Peyer's patch (tissue), 4 donors: ENCODE measurements at regions not wholly inside any gene's neighbourhood (a gene's known extent, or its start where the extent isn't known, plus 50 kb on each side); places are given as distances from the start of the nearest gene placed in this dataset.
"Not testable (repeated sequence)": the region's sequence is repeated elsewhere in the genome, so short reads cannot be mapped to it uniquely, and the experiment has no call there.

ENCODE experiments used
- DNase-seq, 3 donors: peaks; one replicate each; pipeline ENCODE4 v3.0.0-alpha.2; 2017 to 2019
- H3K27ac ChIP-seq, 4 donors: fragments of 200-600 bp; sonication (generic); one replicate each; pipeline ENCODE4 v1.5.1; 2016 to 2019
- H3K27me3 ChIP-seq, 2 donors: fragments of 200-600 bp; sonication (generic); one replicate each; pipeline ENCODE4 v1.5.1; 2019
- H3K36me3 ChIP-seq, 3 donors: fragments of 200-600 bp; sonication (generic); one replicate each; pipeline ENCODE4 v1.5.1; 2016 to 2019
- H3K4me1 ChIP-seq, 4 donors: fragments of 200-600 bp; sonication (generic); one replicate each; pipeline ENCODE4 v1.5.1; 2016 to 2019
- H3K4me3 ChIP-seq, 4 donors: fragments of 200-600 bp; sonication (generic); 1 replicate in 3 of 4; 2 replicates in 1 of 4; pipeline ENCODE4 v1.5.1; 2016 to 2019; ENCODE audit warnings: mild to moderate bottlenecking in 1 of 4
- H3K9me3 ChIP-seq, 4 donors: fragments of 200-600 bp; sonication (generic); one replicate each; pipeline ENCODE4 v1.5.1; 2016 to 2019; ENCODE audit warnings: mild to moderate bottlenecking in 1 of 4
- POLR2A ChIP-seq, 2 donors: fragments of 450-650 bp; IDR thresholded peaks; one replicate each; pipeline ENCODE4 v1.5.1; 2017; ENCODE audit warnings: antibody characterized with exemption in 2 of 2, mild to moderate bottlenecking in 2 of 2, moderate library complexity in 2 of 2
- TF ChIP-seq, protein P1 (sequence below), 6 experiments: fragments of 450-650 bp in 4 of 6; fragments of 200-600 bp in 2 of 6; sonication (generic) in 1 of 6; IDR thresholded peaks; one replicate each; pipeline ENCODE4 v1.5.1; 2017 to 2019; ENCODE audit warnings: antibody characterized with exemption in 6 of 6, mild to moderate bottlenecking in 3 of 6, moderate library complexity in 1 of 6

- no peaks in the 10 kb centered on the region for H3K27me3 ChIP-seq
- peak in 1 of 3 donors; percentile 54 for DNase-seq
- H3K27ac ChIP-seq = no peak overlapping the region
- no peaks in the 10 kb centered on the region for H3K4me1 ChIP-seq
- H3K36me3 ChIP-seq = no peaks in the 10 kb centered on the region
- H3K9me3 ChIP-seq = no peaks in the 10 kb centered on the region
- no peak for TF ChIP-seq POLR2A (IDR thresholded peaks at IDR 0.05)
- TF ChIP-seq, protein P1, sequence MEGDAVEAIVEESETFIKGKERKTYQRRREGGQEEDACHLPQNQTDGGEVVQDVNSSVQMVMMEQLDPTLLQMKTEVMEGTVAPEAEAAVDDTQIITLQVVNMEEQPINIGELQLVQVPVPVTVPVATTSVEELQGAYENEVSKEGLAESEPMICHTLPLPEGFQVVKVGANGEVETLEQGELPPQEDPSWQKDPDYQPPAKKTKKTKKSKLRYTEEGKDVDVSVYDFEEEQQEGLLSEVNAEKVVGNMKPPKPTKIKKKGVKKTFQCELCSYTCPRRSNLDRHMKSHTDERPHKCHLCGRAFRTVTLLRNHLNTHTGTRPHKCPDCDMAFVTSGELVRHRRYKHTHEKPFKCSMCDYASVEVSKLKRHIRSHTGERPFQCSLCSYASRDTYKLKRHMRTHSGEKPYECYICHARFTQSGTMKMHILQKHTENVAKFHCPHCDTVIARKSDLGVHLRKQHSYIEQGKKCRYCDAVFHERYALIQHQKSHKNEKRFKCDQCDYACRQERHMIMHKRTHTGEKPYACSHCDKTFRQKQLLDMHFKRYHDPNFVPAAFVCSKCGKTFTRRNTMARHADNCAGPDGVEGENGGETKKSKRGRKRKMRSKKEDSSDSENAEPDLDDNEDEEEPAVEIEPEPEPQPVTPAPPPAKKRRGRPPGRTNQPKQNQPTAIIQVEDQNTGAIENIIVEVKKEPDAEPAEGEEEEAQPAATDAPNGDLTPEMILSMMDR (IDR thresholded peaks at IDR 0.05) = peak in 4 of 6 experiments; percentile 37 to 87 (median 85)
- no peak overlapping the region for H3K4me3 ChIP-seq
These were observed 113.4 kb upstream of the FAM241A start for GRCh38 chr4:112031712-112032328.

DNA sequence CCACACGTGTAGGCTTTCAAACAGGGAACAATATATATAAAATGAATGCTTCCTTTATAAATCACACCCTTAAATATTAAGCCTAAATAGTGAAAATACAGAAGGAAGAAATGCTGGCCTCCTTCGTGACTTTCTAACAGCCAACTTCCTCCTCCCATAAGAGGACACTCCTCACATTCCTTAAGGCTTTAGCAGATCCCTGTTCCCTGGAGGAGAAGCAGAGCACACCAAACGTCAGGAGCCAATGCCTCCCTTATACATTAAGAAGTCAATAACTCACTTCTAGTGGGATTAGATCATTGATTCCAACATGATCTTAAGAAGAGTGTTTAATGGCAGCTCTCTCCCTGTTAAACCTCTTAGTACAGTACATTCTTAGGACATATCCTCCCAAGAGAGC, 108.4 kb upstream of the FAM241A start:
- Histone ChIP-seq H3K4me1 (no peaks in the 10 kb centered on the region), H3K36me3 (no peaks in the 10 kb centered on the region), H3K9me3 (no peaks in the 10 kb centered on the region), H3K27me3 (no peaks in the 10 kb centered on the region), H3K4me3 (no peak overlapping the region), H3K27ac (no peak overlapping the region)
- TF ChIP-seq, protein P1 (IDR thresholded peaks at IDR 0.05) = no peak
- TF ChIP-seq POLR2A (IDR thresholded peaks at IDR 0.05) = no peak
- DNase-seq = no peak

- Histone ChIP-seq H3K4me3 (no peak overlapping the region), H3K9me3 (no peaks in the 10 kb centered on the region), H3K36me3 (no peaks in the 10 kb centered on the region), H3K4me1 (no peaks in the 10 kb centered on the region), H3K27me3 (no peaks in the 10 kb centered on the region), H3K27ac (no peak overlapping the region)
- TF ChIP-seq POLR2A (IDR thresholded peaks at IDR 0.05) = no peak
- TF ChIP-seq, protein P1 (IDR thresholded peaks at IDR 0.05) = no peak
- DNase-seq = no peak
These were observed 106.4 kb upstream of the FAM241A start for GRCh38 chr4:112038861-112039260.

DNA sequence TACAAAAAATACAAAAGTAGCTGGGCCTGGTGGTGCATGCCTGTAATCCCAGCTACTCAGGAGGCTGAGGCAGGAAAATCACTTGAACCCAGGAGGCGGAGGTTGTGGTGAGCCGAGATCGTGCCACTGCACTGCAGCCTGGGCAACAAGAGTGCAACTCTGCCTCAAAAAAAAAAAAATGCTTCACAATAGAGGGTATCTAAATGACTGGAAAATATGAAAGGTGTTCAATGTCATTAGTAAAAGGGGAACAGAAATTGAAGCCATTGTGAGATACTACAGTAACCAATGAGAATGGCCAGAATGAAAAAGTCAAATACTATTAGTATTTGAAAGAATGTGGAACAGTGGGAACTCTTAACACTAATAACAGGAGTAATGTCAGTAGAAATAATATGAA, 96.1 kb upstream of the FAM241A start:
- not testable (repeated sequence) for DNase-seq, H3K27ac ChIP-seq, H3K36me3 ChIP-seq, H3K9me3 ChIP-seq, H3K27me3 ChIP-seq, H3K4me1 ChIP-seq, H3K4me3 ChIP-seq

- Histone ChIP-seq H3K27ac (no peak overlapping the region), H3K9me3 (no peaks in the 10 kb centered on the region), H3K4me1 (no peaks in the 10 kb centered on the region), H3K36me3 (no peaks in the 10 kb centered on the region), H3K4me3 (no peak overlapping the region), H3K27me3 (no peaks in the 10 kb centered on the region)
- TF ChIP-seq, protein P1 (IDR thresholded peaks at IDR 0.05) = no peak
- TF ChIP-seq POLR2A (IDR thresholded peaks at IDR 0.05) = no peak
- DNase-seq = no peak
These were observed 91.4 kb upstream of the FAM241A start for GRCh38 chr4:112053825-112054350.

DNA sequence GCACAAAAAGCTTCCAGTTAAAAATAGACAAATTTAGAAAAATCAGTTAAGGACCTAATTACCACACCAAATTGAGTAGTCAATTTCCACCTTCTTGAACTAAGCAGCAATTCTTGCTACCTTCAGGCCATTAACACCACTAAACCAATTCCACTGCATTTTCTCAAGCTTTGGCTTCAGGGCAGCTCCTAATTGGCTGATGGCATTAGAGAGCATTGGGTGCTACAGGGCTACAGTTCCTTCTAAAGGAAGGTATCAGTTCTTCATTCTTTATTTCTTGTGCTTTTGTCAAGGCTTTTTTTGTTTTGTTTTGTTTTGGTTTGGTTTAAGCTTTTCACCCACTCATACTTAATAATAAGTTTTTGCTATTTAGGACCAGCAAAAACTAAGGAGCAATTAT, 90.2 kb upstream of the FAM241A start:
- Histone ChIP-seq H3K4me1 (no peaks in the 10 kb centered on the region), H3K36me3 (no peaks in the 10 kb centered on the region), H3K27me3 (no peaks in the 10 kb centered on the region), H3K9me3 (no peaks in the 10 kb centered on the region), H3K4me3 (no peak overlapping the region), H3K27ac (no peak overlapping the region)
- no peak for TF ChIP-seq POLR2A (IDR thresholded peaks at IDR 0.05)
- TF ChIP-seq, protein P1 (IDR thresholded peaks at IDR 0.05) = no peak
- DNase-seq = no peak
